HAP-1 (cell line): ENCODE measurements at regions not wholly inside any gene's neighbourhood (a gene's known extent, or its start where the extent isn't known, plus 50 kb on each side); places are given as distances from the start of the nearest gene placed in this dataset.
"Not testable (repeated sequence)": the region's sequence is repeated elsewhere in the genome, so short reads cannot be mapped to it uniquely, and the experiment has no call there.

Experiments used
- DNase-seq, 2 experiments: peaks; one replicate each; pipeline ENCODE4 v3.0.0-alpha.2; 2016 to 2020; ENCODE audit warnings: low spot score in 2 of 2
- H3K27me3 ChIP-seq: fragments of 250-450 bp; sonication (Bioruptor Pico); 2 replicates; pipeline ENCODE4 v1.5.1; 2020; ENCODE audit warnings: low read depth, mild to moderate bottlenecking, moderate library complexity
- H3K36me3 ChIP-seq: fragments of 250-450 bp; sonication (Bioruptor Pico); replicated peaks from 2 replicates; pipeline ENCODE4 v1.5.1; 2020; ENCODE audit warnings: mild to moderate bottlenecking
- H3K4me1 ChIP-seq: fragments of 250-450 bp; sonication (Bioruptor Pico); 2 replicates; pipeline ENCODE4 v1.5.1; 2020; ENCODE audit warnings: mild to moderate bottlenecking
- H3K4me3 ChIP-seq: fragments of 250-450 bp; sonication (Bioruptor Pico); 2 replicates; pipeline ENCODE4 v1.5.1; 2020; ENCODE audit warnings: mild to moderate bottlenecking, moderate library complexity
- H3K9me3 ChIP-seq: fragments of 250-450 bp; sonication (Bioruptor Pico); 2 replicates; pipeline ENCODE4 v1.5.1; 2020; ENCODE audit warnings: mild to moderate bottlenecking, moderate library complexity
- in situ Hi-C: fragments of 300-500 bp; cut with MboI; formaldehyde crosslinking; loops from 3 replicates; pipeline ENCODE4 v1.14.3; 2020; ENCODE audit warnings: low sequenced_read_pairs, inconsistent platforms, mixed read lengths

DNA sequence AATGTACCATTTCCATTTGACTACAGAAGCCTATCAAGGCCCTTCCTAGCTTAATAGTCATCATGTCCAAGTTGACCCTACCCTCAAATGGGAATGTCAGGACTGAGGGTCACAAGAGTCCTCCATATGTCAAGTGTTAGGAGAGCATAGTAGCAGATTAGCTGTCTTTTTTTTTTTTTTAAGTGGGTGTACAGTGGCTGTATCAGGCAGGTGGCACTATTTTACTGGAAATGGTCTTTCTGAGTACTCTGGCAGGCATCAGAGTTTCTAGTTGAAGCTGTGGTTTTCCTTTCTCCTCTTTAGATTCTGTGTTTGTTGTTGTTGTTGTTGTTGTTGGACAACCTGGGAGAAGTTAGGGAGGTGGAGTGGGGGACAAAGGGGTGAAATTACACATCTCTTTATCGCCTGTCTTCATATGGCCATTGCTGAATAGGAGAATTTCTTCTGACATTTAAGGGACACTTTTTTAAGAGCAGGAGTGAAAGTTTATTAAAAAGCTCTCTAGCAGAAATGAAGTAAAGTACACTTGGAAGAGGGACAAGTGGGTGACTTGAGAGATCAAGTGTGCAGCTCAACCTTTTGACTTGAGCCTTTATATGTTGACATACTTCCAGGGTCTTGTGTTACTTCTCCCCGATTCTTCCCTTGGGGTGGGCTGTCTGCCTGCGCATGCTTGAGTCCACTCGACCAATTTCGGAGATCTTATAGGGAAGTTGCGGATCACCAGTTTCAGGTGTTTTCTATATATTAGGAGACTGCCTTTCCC, 104.1 kb upstream of the FOXP2 start:
- Histone ChIP-seq H3K9me3 (no peaks in the 10 kb centered on the region), H3K36me3 (no peaks in the 10 kb centered on the region), H3K4me1 (no peaks in the 10 kb centered on the region), H3K27me3 (no peaks in the 10 kb centered on the region; the same call in 1 of the 2 replicates), H3K4me3 (no peak overlapping the region)
- in situ Hi-C loops: no loop called here
- no peak for DNase-seq

DNA sequence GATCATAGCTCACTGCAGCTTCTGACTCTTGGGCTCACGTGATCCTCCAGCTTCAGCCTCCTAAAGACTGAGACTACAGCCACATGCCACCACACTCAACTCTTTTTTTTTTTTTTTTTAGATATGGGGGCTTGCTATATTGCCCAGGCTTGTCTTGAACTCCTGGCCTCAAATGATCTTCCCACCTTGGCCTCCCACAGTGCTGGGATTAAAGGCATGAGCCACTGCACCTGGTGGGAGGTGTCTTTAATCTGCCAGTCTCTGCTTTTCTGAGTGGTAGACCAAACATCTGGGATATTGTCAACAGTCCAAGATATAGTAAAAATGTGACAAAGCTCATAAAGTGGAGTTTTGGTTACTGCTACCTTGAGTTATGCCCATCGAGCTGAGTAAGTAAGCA, 104.9 kb upstream of the FOXP2 start:
- Histone ChIP-seq H3K9me3 (no peaks in the 10 kb centered on the region), H3K27me3 (no peaks in the 10 kb centered on the region; the same call in 1 of the 2 replicates), H3K36me3 (no peaks in the 10 kb centered on the region), H3K4me1 (no peaks in the 10 kb centered on the region), H3K4me3 (no peak overlapping the region)
- DNase-seq: no peak
- in situ Hi-C loops: no loop called here

DNA sequence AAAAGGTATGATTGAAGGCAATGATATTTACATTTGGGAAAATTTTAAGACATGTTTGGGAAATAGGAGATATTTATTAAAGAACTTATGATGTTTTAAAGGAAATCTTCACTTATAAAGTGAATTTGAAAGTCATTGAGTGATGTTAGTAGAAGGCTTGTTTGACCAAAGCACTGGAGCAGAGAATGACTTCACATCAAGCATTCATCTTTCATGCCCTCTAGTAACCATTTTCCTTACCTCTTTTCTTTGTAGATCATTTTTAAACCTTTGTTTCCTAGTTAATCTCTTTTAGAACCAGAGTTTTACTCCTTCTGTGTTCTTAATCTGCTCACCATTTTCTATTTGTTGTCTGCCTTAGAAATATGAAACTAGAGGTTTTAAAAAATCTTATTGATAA, 111.3 kb upstream of the FOXP2 start:
- in situ Hi-C loops: no loop called here
- peaks cover 2% of the 10 kb centered on the region for H3K27me3 ChIP-seq
- H3K4me3 ChIP-seq: no peak overlapping the region
- no peaks in the 10 kb centered on the region for H3K36me3 ChIP-seq
- H3K9me3 ChIP-seq: no peaks in the 10 kb centered on the region
- DNase-seq: no peak
- no peaks in the 10 kb centered on the region for H3K4me1 ChIP-seq

GRCh38 chr7:114302858-114303257, 111.8 kb upstream of the FOXP2 start:
- H3K36me3 ChIP-seq: no peaks in the 10 kb centered on the region
- no peak overlapping the region for H3K4me3 ChIP-seq
- peaks cover 2% of the 10 kb centered on the region for H3K27me3 ChIP-seq
- H3K4me1 ChIP-seq: no peaks in the 10 kb centered on the region
- no peaks in the 10 kb centered on the region for H3K9me3 ChIP-seq
- DNase-seq: no peak
- in situ Hi-C loops: no loop called here

- Histone ChIP-seq H3K36me3 (no peaks in the 10 kb centered on the region), H3K4me3 (no peak overlapping the region), H3K4me1 (no peaks in the 10 kb centered on the region), H3K9me3 (no peaks in the 10 kb centered on the region), H3K27me3 (no peaks in the 10 kb centered on the region; the same call in 1 of the 2 replicates)
- in situ Hi-C loops: no loop called here
- no peak for DNase-seq
Measured at GRCh38 chr7:114298011-114298410, 116.6 kb upstream of the FOXP2 start.

DNA sequence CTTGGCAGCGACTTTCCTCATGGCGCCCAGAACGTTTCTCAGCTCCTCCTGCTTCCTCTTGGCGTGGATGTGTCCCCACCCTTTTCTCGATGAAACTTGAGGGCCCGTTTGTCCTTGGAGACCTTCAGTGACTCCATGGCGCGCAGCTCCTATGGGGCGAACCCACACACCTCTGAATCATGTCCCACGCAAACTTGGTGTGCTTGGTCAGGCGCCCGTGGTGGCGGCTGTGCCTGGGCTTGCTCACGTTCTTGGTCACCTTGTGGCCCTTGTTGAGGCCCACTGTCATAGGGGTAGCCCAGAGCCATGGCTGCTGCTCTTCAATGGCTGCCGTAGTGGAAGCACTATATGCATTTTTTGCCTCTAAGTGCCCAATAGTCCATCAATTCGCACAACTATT, 117.5 kb upstream of the FOXP2 start:
- no peak overlapping the region for H3K4me3 ChIP-seq
- H3K27me3 ChIP-seq: no peaks in the 10 kb centered on the region; the same call in 1 of the 2 replicates
- H3K36me3 ChIP-seq: no peaks in the 10 kb centered on the region
- no peaks in the 10 kb centered on the region for H3K9me3 ChIP-seq
- in situ Hi-C loops: no loop called here
- no peak for DNase-seq
- no peaks in the 10 kb centered on the region for H3K4me1 ChIP-seq

DNA sequence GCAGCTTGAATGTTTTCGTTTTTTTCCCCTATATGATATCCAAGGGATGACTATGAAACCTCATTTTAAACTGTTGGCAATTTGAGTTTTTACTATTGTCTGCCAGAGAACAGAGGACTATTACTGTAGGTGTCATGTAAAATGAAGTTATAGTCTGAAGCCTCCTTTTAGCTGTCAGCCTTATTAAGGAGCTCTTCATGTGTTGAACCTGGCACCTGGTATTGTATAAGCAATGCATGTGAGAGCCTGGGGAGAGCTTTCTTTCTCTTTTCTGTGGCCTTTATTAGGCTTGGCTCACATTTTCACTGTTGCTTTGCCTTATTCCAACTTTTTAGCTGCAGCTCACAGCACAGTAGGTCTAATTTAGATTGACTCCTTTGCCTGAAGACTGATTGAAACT, 119.1 kb upstream of the FOXP2 start:
- no peaks in the 10 kb centered on the region for H3K4me1 ChIP-seq
- no peaks in the 10 kb centered on the region for H3K36me3 ChIP-seq
- in situ Hi-C loops: no loop called here
- no peak overlapping the region for H3K4me3 ChIP-seq
- H3K27me3 ChIP-seq: no peaks in the 10 kb centered on the region
- no peaks in the 10 kb centered on the region for H3K9me3 ChIP-seq
- no peak for DNase-seq

DNA sequence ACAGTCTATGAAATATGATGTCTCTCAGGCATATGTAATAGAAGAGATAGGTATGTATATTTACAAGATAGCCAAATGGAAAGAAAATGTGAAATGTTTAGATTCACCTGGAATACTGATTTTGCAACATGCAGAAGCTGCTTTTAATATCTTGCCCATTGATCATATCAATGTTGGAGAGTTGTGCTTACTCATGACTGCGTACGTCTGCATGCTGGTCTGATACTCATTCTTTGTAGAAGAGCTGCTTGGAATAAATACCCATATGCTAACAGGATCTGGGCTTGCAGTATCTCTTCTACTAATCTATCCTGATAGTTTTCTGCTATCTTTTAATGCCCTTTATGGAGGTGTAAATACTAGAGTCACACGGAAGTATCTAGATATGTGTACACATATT, 120.6 kb upstream of the FOXP2 start:
- Histone ChIP-seq H3K27me3 (no peaks in the 10 kb centered on the region), H3K4me1 (no peaks in the 10 kb centered on the region), H3K9me3 (no peaks in the 10 kb centered on the region), H3K4me3 (no peak overlapping the region), H3K36me3 (no peaks in the 10 kb centered on the region)
- in situ Hi-C loops: no loop called here
- DNase-seq: no peak

DNA sequence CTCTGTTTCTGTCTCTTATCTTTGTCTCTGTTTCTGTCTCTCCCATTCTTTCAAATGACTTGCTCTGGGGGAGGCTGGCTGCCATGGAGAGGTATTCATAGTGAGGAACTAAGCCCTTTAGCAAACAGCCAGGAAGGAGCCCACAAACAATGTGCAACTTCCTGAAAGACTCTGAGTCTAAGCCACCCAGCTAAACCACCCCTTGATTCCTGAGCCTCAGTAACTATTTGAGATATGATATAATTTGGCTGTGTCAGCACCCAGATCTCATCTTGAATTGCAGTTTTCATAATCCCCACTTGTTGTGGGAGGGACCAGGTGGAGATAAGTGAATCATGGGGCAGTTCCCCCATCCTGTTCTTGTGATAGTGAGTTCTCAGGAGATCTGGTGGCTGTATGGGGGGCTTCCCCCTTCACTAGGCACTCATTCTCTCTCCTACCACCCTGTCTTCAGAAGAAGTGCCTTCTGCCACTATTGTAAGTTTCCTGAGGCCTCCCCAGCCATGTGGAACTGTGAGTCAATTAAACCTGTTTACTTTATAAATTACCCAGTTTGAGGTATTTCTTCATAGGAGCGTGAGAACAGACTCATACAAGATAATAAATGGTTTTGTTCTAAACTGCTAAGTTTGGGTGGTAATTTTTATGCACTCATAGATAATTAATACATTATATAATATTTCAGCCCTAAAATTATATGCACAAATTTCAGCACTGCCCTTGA, 121.2 kb upstream of the FOXP2 start:
- no peaks in the 10 kb centered on the region for H3K4me1 ChIP-seq
- H3K9me3 ChIP-seq: no peaks in the 10 kb centered on the region
- H3K4me3 ChIP-seq: no peak overlapping the region
- H3K36me3 ChIP-seq: no peaks in the 10 kb centered on the region
- H3K27me3 ChIP-seq: no peaks in the 10 kb centered on the region
- in situ Hi-C loops: no loop called here
- DNase-seq: no peak

GRCh38 chr7:114279901-114280300, 134.7 kb upstream of the FOXP2 start:
- DNase-seq: no peak
- Histone ChIP-seq H3K4me1 (no peaks in the 10 kb centered on the region), H3K27me3 (no peaks in the 10 kb centered on the region), H3K9me3 (no peaks in the 10 kb centered on the region), H3K36me3 (no peaks in the 10 kb centered on the region), H3K4me3 (no peak overlapping the region)
- in situ Hi-C loops: no loop called here

- in situ Hi-C loops: no loop called here
- H3K4me1 ChIP-seq: no peaks in the 10 kb centered on the region
- DNase-seq: no peak
- no peaks in the 10 kb centered on the region for H3K36me3 ChIP-seq
- H3K4me3 ChIP-seq: no peak overlapping the region
- H3K9me3 ChIP-seq: no peaks in the 10 kb centered on the region
- no peaks in the 10 kb centered on the region for H3K27me3 ChIP-seq
Measured at GRCh38 chr7:114273218-114273617, 141.4 kb upstream of the FOXP2 start.

DNA sequence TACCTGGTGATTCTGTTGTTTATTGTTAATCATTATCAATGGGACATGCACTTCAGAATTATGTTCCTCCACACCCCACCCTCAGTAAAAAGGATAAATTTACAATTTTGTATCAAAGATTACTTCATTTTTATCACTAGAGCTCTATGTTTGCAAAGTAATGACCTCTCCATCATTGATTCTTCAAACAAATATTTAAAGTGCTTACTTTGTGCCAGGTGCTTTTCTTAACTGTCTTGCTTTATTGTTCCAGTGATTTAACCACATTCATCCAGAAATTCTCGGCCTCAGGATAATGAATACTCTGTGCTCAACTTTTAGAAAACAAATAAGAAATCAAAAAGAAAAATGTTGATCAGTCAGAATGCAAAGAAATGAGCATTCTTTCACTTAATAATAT, 144.9 kb upstream of the FOXP2 start:
- in situ Hi-C loops: no loop called here
- H3K27me3 ChIP-seq: no peaks in the 10 kb centered on the region
- no peak overlapping the region for H3K4me3 ChIP-seq
- H3K9me3 ChIP-seq: no peaks in the 10 kb centered on the region
- no peak for DNase-seq
- no peaks in the 10 kb centered on the region for H3K4me1 ChIP-seq
- no peaks in the 10 kb centered on the region for H3K36me3 ChIP-seq

DNA sequence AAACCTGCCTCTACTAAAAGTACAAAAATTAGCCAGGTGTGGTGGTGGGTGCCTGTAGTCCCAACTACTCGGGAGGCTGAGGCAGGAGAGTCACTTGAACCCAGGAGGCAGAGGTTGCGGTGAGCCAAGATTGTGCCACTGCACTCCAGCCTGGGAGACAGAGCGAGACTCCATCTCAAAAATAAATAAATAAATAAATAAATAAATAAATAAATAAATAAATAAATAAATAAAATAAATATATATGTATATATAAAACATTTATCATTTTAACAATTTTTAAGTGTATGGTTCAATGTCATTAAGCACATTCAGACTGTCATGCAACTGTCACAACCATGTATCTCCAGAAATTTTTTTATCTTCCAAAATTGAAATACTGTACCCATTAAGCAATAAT, 147.1 kb upstream of the FOXP2 start:
- in situ Hi-C loops, H3K9me3 ChIP-seq: not testable (repeated sequence)

GRCh38 chr7:114264023-114264422, 150.6 kb upstream of the FOXP2 start:
- Histone ChIP-seq H3K4me3 (no peak overlapping the region), H3K9me3 (no peaks in the 10 kb centered on the region), H3K4me1 (no peaks in the 10 kb centered on the region), H3K27me3 (no peaks in the 10 kb centered on the region), H3K36me3 (no peaks in the 10 kb centered on the region)
- in situ Hi-C loops: no loop called here
- DNase-seq: no peak

More for the DNA sequence above, 147.1 kb upstream of the FOXP2 start:
- not testable (repeated sequence) for H3K4me3 ChIP-seq, DNase-seq, H3K36me3 ChIP-seq, H3K27me3 ChIP-seq, H3K4me1 ChIP-seq
